ENCODE measurements at regions not wholly inside any gene's neighbourhood (a gene's known extent, or its start where the extent isn't known, plus 50 kb on each side); places are given as distances from the start of the nearest gene placed in this dataset.

DNA sequence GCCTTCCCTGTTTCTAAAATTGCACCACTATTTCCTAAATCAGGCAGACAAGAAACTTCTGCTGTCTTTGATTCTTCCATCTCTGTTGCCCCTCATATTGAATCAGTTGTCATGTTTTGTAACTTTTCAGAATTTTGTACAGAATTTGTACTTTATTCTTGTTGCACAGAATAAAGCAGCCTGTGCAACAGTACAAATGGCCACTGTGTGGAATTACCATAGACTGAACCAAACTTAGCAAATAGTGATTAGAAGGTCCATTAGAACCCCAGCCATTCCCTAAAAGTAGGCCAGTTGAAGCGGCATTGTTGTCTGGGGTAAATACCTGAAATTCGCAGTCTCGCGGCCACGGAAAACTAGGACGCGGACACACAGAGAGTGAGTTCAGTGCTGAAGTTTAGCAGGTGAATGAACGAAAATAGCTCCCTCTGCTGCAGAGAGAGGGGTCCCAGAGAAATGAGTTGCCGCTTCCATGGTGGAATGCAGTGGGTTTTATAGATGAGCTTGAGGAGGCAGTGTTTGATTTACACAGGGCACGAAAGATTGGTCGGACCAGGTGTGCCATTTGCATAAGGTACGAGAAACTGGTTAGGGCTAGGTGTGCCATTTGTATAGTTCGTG lies 71.8 kb downstream of the C4orf33 start:
- no peak for DNase-seq (ENCODE audit: low spot score)

DNA sequence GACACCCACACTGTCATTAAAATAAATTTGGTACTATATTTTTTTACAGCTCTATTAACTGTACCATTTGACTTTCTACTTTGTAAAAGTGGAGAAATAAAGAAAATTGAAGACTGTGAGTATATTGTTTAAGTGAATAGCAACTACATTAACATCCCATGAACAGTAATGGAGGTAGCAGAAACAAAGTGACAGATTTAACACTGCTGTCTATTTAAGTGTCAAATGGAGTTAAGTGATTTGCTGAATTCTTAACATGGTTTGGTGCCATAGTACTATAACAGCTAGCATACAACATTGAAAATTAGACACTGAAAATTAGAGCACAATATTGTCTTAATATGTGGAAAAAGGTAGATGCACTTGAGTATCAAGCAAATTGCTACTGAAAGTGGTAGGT lies 76.2 kb downstream of the C4orf33 start:
- no peak for DNase-seq (ENCODE audit: low spot score)

DNA sequence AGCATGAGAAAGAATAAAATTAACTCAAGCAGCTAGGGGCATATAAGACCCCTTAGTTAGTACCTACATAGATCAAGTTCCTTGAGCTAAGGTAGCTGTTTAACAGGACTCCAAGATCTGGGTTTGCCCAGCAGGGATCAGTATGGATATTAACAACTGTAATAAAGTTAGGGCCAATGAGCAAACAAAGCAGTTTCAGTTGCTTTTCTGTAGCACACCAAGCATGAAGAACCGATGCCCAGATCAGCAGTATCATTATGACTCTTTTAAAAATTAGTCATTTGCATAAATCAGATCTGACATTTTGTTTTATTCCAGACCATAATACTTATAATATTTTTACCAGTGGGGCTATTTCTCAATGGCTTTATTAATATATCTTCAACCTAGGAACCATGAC lies 80.9 kb downstream of the C4orf33 start:
- no peak for DNase-seq (ENCODE audit: low spot score)

DNA sequence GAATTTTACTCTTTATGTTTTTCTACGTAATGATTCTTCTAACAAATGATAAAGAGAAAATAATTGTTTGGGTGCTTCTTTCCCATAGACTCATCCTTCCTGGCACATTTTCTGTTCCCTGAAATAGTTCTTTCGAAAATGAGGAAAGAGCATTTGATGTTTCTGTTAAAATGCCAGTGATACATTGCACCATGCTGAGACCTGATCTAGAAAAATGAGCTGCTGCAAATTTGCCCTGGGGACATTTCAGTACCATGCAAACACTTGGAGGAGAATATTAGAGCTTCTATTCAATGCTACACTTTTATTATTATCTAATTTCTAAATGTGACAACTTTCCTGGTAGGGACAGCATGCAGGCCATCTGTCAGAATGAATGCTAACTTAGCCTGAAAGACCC lies 83.3 kb downstream of the C4orf33 start:
- DNase-seq (ENCODE audit: low spot score) = no peak

DNA sequence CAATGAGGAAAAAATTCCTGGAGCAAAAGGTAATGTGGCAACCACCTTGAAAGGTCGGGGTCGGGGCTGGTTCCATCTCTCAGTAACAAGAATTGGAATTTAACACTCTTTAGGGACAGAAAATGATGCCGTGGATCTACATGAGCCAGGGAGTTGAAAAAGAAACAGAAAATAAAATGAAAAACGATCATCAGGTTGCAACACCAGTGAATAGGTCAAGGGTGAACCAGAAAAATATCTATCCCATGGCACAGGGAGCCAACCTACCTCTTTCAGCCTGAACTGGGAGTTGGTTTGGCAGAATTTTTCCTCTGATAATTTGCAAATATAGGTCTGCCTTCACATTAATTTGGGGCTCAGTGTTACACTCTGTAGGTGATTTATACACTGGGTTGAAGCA lies 93.7 kb downstream of the C4orf33 start:
- no peak for DNase-seq (ENCODE audit: low spot score)

DNA sequence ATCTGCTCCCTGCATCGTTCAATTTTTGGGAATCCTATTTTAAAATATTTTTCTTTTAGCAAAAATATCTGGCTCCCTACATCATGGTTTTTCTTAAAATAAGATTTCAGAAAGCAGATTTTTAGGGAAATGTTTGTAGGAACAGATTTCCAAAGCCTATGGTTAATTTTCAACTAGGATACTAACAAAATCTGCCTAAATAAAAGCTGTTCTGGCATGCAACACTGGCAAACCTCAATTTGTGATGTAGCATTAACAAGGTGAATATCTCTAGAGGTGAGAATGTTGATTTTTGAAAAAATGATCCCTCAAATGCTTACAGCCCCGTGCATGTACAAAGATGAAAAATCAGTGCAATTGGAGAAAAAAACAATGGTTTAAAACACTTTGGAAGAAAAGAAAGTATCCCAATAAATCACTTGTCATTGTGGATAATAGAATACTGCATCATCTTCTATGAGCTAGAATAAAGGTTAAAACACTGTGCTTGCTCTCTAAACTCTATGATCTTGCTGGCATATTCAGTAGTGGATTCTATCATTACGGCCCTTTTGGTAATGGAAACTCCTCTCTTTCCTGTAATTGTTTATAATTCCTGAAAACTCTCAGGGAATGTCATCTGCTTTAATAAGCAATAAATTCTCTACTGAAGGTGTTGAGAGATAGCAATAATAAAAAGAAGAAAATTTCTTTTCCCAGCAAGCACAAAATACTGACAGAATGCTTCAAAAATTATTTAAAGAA lies 97.6 kb downstream of the C4orf33 start:
- no peak for DNase-seq (ENCODE audit: low spot score)

DNA sequence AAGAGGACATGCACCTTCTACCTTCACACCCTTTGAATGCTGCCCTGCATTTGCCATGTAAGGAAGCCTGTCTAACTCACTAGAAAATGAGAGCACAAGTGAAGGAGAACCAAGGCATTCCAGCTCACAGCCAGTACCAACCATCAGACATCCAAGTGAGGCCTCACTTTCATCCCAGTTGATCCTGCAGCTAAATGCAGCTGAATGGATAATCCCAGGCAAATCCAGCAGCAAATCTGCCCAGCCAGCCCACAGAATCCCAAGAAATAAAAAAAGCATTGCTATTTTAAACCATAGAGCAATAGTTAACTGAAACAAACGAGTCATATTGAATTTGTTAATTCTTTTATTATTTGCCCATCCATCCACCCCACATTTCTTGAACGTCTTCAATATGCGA lies 112.5 kb downstream of the C4orf33 start:
- DNase-seq (ENCODE audit: low spot score) = no peak

DNA sequence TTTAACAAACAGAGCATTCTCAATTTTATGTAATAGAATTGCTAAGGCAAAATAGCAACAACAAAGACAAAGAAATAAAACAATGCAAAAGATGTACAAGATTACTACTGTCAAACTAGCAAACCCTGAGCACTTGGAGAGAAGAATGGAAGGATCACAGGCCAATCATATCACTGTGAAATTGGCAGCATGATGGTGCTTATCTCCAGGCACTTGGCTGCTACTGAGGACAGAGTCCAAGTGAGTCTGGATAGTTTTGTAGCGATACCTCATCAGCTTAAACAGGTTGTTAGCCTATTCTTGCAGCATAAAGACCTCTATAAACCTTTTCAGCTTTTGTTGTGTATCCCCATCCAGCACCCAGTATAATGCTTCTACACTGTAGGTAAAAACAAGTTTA lies 117.7 kb downstream of the C4orf33 start:
- no peak for DNase-seq (ENCODE audit: low spot score)

DNA sequence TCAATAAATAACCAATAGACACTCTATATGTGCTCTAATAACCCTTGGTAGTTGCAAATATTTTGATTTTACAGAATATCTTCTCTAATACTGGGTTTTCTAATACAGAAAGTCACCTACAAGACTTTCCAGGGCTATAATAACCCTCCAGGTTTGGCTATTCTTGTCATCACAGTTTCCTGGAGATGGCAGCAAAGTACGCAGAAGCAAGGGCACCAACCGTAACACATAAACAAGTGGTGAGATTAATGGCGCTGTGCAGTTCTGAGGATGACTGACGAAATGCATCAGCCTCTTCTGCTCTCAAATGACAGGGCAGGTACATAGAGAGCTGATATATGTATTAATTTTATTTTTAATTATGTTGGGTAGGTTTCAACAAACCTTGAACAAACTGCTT lies 122.4 kb downstream of the C4orf33 start:
- peak; percentile 47 for DNase-seq (ENCODE audit: low spot score)

DNA sequence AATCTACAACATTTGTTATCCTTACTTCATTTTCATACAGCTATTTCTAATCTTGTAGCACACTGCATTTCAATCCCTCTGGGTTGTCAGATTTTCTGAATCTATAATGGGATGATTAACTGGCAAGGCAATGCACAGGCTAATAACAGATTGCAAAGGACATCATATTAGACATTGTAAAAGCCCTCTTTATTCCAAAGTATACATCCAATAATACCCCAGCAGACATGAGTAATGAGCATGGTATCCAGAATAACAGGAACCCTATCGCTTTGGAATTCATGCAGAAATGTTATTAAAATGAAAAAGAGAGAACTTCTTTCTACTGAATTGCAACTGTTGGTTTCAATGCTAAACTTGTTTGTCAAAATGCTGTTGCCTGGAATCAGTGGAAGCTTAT lies 122.9 kb downstream of the C4orf33 start:
- no peak for DNase-seq (ENCODE audit: low spot score)

DNA sequence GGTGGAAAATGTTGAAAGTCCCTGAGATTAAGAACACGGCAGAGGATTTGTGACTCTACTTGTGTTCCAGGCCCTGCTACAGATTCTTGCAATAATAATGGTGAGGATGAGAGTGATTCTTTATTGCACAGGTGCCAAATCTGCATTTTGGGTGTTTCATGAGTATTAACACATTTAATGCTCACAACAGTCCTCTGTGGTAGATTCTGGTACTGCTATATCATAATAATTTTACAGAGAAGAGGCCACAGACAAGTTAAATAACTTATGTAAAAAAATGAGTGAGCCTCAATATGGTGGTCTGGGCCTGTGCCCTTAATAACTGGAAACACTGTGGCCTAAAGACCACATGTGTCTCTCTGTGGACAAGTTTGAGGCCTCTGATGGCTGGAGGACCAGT lies 124.3 kb downstream of the C4orf33 start:
- DNase-seq (ENCODE audit: low spot score) = no peak

DNA sequence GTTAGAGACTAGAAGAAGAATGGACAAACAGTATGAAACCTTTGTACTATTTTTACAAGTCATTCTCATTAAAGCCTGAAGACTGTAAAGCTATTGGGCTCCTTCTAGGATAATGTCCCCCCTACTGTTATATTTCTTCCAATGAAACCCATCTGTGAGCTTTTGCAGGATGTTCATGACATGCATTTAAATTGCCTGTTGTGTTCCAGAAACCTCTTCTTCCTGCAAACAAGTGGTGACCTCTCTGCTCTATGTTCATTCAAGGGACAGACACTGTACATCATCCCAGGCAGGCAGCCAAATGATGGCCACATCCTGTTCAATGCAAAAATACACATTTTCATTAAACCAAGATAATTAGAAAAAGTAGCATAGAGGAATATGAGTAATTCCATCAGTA lies 128.0 kb downstream of the C4orf33 start:
- no peak for DNase-seq (ENCODE audit: low spot score)

DNA sequence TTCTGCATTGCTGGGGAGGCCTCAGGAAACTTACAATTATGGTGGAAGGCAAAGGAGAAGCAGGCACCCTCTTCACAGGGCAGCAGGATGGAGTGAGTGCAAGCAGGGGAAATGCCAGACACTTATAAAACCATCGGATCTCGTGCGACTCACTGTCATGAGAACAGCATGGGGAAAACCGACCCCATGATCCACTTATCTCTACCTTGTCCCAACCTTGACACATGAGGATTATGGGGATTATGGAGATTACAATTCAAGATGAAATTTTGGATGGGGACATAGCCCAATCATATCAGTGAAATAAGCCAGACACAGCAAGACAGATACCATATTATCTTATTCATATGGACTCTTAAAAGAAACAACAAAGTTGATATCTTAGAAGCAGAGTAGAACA lies 134.9 kb downstream of the C4orf33 start:
- DNase-seq (ENCODE audit: low spot score) = no peak

DNA sequence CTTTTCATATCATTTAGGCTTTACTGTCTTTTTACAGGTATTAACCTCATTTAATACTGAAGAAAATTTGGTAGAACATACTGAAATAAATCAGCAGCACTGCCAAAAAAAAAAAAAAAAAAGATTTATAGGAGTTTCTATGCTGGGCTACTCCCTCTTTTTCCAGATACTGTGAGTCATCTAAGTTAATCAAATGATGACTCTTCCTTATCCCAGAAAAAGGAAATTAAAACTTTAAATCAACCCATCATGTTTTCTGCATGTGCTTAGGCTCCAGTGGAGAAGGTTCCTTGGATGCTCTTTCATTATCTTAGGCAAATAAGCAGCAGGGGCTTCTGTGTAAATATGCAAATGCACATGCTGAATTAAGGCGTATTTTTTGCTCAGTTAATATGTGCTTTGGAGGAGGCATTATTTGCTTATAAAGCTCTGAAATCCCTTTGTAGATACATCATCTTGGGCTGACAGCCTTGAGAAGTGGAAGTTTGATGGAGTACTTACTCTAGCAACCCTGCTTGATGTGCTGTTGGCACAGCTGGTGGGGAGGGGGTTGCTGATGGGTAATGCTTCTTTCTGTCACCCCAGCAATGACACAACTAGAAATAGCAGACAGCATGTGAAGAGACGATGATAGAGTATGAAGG lies 136.1 kb downstream of the C4orf33 start:
- no peak for DNase-seq (ENCODE audit: low spot score)

DNA sequence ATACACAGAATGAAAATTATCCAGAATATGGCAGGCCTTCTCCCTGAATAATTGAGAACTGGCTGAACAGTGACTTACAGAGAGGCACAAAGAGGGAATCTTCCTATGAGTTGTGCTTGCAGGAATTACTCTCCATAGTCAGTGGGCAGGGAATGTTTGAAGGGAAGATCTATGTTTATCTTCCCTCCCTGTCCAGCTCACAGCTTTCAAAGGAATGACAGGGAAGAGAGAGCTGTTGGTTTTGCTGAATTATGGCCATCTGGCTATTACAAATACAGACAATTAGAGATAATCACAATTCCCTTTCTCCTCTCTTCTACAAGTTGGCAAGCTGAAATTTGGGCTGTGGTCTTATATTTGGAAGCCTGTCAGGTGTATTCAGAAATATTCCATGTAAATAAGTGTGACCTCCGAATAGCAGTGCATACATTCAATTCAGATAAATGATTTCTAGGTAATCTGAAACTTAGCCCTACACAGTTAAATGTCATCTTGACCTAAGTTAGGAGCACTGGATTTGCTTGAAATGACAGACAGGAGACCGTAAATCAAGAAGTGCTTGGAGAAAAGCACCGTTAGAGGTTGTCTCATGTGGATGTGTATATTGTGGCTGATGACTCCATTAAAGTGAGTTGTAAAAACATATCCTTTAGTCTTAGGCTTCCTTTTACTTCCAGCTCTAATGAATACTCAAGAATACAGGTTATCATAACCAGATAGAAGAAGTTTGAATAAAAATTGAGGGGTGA lies 136.8 kb downstream of the C4orf33 start:
- no peak for DNase-seq (ENCODE audit: low spot score)

DNA sequence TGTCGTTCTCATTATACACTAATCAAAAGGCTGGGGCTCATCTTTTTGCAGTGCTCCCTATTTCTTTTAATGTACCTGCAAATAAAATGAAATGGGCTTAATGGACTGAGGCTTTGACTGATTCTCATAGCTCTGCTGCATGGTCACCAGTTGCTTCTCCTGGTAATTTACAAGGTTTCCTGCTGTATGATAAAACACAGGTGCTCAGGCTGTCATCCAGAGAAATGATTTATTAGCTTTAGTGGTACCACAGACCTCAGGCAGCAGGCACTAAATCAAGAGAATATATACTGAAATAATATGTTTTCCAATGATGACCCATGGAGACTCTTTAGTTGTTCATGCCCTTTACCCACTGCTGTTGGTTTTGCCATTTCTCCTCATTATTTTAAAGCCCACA lies 137.7 kb downstream of the C4orf33 start:
- no peak for DNase-seq (ENCODE audit: low spot score)

DNA sequence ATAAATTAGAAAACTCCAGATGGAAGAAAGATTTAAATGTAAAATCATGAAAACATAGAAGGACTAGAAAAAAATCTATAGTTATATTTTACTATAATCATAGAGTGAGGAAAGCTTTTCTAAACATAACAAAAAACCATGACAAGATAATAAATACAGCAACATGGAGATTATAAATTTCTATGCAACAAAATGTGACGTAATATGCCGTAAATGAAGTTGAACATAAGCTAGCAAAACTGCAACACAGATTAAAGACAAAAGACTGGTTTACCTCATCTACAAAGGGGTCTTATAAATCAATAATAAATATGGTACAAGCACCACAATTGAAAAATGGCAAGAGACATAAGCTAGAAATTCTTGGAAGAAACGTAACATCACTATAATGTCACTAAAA lies 140.4 kb downstream of the C4orf33 start:
- no peak for DNase-seq (ENCODE audit: low spot score)

DNA sequence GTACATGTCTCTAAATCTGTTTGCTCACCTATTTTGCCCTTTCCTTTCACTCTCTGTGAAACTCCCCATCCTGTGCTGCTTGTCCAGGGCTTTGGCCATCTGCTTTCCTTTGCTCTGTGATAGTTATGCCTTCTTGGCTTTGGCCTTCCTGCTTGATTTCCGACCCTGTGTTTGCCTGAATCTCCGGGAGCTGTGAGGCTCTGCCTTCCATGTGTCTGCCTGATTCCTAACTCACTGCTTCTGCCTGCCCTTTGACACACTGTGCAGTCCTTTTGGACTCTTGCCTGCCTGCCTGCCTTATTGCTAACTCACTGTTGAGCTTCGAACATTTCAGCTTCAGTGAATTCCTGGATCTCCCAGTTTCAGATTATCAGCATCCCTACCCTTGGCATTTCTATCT lies 143.1 kb downstream of the C4orf33 start:
- DNase-seq (ENCODE audit: low spot score) = no peak

DNA sequence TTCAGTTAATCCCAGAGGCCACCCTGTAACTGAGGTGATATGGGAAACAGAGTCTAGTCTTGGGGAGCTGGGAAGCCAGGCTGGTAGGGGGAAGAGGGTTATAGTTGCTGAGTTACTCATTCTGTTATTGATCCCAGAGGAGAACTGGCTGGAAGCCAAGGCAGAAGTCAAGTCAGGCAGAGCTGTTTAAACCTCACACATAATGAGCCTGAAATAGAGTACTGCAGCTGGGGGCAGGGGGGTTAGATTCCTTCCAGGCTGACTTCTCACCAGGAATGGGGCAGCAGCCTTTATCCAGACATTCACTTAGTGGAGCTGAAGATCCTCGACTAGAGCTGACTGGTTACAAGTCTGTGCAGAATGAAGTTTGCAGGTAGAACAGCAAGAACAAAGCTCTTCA lies 144.9 kb downstream of the C4orf33 start:
- no peak for DNase-seq (ENCODE audit: low spot score)

DNA sequence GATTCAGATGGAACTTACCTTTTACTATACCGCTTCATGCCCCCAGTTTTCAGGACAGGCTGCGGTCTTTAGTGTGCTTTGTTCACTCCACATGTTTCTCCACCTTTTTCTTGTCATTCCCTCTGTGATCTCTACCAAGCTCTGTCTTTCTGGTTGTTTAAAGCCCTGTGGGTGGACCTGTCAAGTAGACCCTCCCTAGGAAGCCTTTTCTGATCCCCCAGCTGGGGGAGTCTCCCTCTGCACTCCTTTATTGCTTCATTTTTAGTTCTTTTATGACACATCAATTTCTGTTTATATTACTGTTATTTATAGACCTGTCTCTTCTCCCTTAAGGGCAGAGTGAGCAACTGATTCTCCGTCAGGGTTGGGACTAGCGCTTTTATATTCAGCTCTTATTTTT lies 150.2 kb downstream of the C4orf33 start:
- no peak for DNase-seq (ENCODE audit: low spot score)

DNA sequence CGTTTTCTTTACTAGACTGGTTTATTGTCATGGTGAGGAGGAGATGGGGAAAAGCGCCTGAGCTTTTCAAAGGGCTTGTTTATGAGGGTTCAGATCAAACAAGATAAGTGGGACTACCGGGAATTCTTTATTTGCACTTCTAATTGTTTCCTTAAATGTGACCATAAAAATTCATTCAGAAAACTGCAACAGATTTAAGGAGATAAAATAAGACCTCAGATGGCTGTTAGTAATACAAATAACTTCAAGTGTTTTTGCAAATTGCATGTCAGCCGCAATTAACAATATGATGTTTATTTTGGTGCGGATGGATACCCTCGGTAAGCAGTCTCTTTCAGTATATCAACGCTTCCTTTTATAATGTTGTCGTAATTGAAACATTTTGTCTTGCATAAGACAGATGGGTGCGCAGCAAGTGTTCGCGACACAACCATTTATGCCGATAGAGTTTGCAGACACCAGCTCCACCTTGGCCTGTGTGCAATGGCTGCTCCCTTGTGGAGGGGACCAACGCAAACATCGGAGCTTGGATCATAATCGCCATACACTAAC lies 151.0 kb downstream of the C4orf33 start:
- DNase-seq (ENCODE audit: low spot score) = peak; percentile 3

DNA sequence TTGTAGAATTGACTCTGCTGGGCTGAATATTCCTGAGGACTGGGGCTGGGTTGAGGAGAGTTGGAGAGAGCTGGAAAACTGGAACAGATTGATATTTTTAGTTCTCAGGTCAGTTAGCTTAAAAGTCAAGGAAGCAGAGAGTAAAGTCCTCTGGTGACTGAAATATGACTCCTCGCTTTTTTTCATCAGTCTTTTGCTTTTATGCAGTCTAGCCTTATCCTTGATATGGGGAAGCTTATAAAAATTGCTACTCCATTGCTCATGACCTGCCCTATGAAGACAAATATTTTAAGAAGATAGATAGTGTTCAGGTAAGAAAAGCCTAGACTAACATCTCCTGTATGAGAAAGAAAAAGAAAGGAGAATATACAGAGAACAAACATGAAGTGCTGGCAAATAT lies 152.7 kb downstream of the C4orf33 start:
- DNase-seq (ENCODE audit: low spot score) = no peak

DNA sequence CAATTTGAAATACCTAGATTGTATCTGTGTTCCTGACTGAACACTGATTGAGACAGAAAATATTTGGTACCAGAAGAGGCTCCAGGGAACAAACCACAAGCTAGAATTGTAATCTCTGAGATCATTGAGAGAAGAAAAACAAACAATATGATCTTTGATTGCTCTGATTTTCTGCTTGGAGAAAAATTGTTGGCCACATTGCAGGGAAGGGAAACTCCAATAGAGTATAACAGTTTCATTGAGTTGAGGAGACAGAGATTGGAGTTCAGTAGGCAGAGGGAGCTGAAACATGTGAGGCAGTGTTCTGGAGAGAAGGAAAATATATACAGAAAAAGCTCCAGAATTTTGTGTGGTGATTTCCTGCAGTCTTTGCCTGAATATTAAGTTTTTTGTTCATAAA lies 158.2 kb downstream of the C4orf33 start:
- DNase-seq (ENCODE audit: low spot score) = no peak
